Stimulated activated naive CD8-positive, alpha-beta T cell treated with anti-CD3 and anti-CD28 coated beads, Interleukin-15, Interleukin-2, amounts not matched to agents 100 ng/mL and 50 ng/mL, for 24 hours (primary cell): ENCODE measurements at regions not wholly inside any gene's neighbourhood (a gene's known extent, or its start where the extent isn't known, plus 50 kb on each side); places are given as distances from the start of the nearest gene placed in this dataset.
"Not testable (repeated sequence)": the region's sequence is repeated elsewhere in the genome, so short reads cannot be mapped to it uniquely, and the experiment has no call there.

ENCODE experiments used
- H3K27ac Mint-ChIP-seq: one replicate; pipeline ENCODE4 v1.8.0; 2021; ENCODE audit warnings: mild to moderate bottlenecking, mixed read lengths
- H3K27me3 Mint-ChIP-seq: one replicate; pipeline ENCODE4 v1.8.0; 2021; ENCODE audit warnings: mixed read lengths
- H3K36me3 Mint-ChIP-seq: one replicate; pipeline ENCODE4 v1.8.0; 2021; ENCODE audit warnings: low read depth, mixed read lengths
- H3K4me1 Mint-ChIP-seq: one replicate; pipeline ENCODE4 v1.8.0; 2021; ENCODE audit warnings: low read depth, mixed read lengths
- H3K4me3 Mint-ChIP-seq: one replicate; pipeline ENCODE4 v1.8.0; 2021; ENCODE audit warnings: mild to moderate bottlenecking, mixed read lengths
- H3K9me3 Mint-ChIP-seq: one replicate; pipeline ENCODE4 v1.8.0; 2021; ENCODE audit warnings: mixed read lengths

GRCh38 chr6:141212296-141212695, 920.4 kb upstream of the GJE1 start:
- no peak overlapping the region for H3K4me3 Mint-ChIP-seq
- no peak overlapping the region for H3K27ac Mint-ChIP-seq
- no peaks in the 10 kb centered on the region for H3K9me3 Mint-ChIP-seq
- H3K36me3 Mint-ChIP-seq = no peaks in the 10 kb centered on the region
- H3K4me1 Mint-ChIP-seq = no peaks in the 10 kb centered on the region
- H3K27me3 Mint-ChIP-seq = no peaks in the 10 kb centered on the region

- Mint-ChIP-seq H3K9me3 (no peaks in the 10 kb centered on the region), H3K4me1 (no peaks in the 10 kb centered on the region), H3K27me3 (no peaks in the 10 kb centered on the region), H3K36me3 (no peaks in the 10 kb centered on the region), H3K27ac (no peak overlapping the region), H3K4me3 (no peak overlapping the region)
Observed at GRCh38 chr6:141211845-141212244, 920.9 kb upstream of the GJE1 start.

- Mint-ChIP-seq H3K4me3 (no peak overlapping the region), H3K27ac (no peak overlapping the region), H3K4me1 (no peaks in the 10 kb centered on the region), H3K9me3 (no peaks in the 10 kb centered on the region), H3K27me3 (no peaks in the 10 kb centered on the region), H3K36me3 (no peaks in the 10 kb centered on the region)
Observed at GRCh38 chr6:141210901-141211300, 921.8 kb upstream of the GJE1 start.

- Mint-ChIP-seq H3K4me3 (no peak overlapping the region), H3K9me3 (no peaks in the 10 kb centered on the region), H3K27me3 (no peaks in the 10 kb centered on the region), H3K4me1 (no peaks in the 10 kb centered on the region), H3K27ac (no peak overlapping the region), H3K36me3 (no peaks in the 10 kb centered on the region)
Observed at GRCh38 chr6:141209890-141210289, 922.8 kb upstream of the GJE1 start.

- no peaks in the 10 kb centered on the region for H3K27me3 Mint-ChIP-seq
- H3K4me1 Mint-ChIP-seq = no peaks in the 10 kb centered on the region
- no peak overlapping the region for H3K4me3 Mint-ChIP-seq
- H3K36me3 Mint-ChIP-seq = no peaks in the 10 kb centered on the region
- no peaks in the 10 kb centered on the region for H3K9me3 Mint-ChIP-seq
- no peak overlapping the region for H3K27ac Mint-ChIP-seq
Observed at GRCh38 chr6:141208101-141208500, 924.6 kb upstream of the GJE1 start.

GRCh38 chr6:141203902-141204575, 928.7 kb upstream of the GJE1 start:
- H3K9me3 Mint-ChIP-seq = no peaks in the 10 kb centered on the region
- H3K36me3 Mint-ChIP-seq = no peaks in the 10 kb centered on the region
- no peak overlapping the region for H3K27ac Mint-ChIP-seq
- H3K4me1 Mint-ChIP-seq = no peaks in the 10 kb centered on the region
- no peaks in the 10 kb centered on the region for H3K27me3 Mint-ChIP-seq
- no peak overlapping the region for H3K4me3 Mint-ChIP-seq

- Mint-ChIP-seq H3K4me1 (no peaks in the 10 kb centered on the region), H3K27ac (no peak overlapping the region)
Observed at GRCh38 chr6:141202626-141203025, 930.1 kb upstream of the GJE1 start.

GRCh38 chr6:141199074-141199473, 933.7 kb upstream of the GJE1 start:
- no peaks in the 10 kb centered on the region for H3K36me3 Mint-ChIP-seq
- H3K4me3 Mint-ChIP-seq = no peak overlapping the region
- no peaks in the 10 kb centered on the region for H3K4me1 Mint-ChIP-seq
- H3K27ac Mint-ChIP-seq = no peak overlapping the region
- no peaks in the 10 kb centered on the region for H3K27me3 Mint-ChIP-seq
- peaks cover 2% of the 10 kb centered on the region for H3K9me3 Mint-ChIP-seq

More at GRCh38 chr6:141202626-141203025, 930.1 kb upstream of the GJE1 start:
- H3K4me3 Mint-ChIP-seq = no peak overlapping the region
- H3K9me3 Mint-ChIP-seq = no peaks in the 10 kb centered on the region
- no peaks in the 10 kb centered on the region for H3K27me3 Mint-ChIP-seq
- H3K36me3 Mint-ChIP-seq = no peaks in the 10 kb centered on the region

- H3K27ac Mint-ChIP-seq = no peak overlapping the region
- H3K36me3 Mint-ChIP-seq = no peaks in the 10 kb centered on the region
- H3K4me1 Mint-ChIP-seq = no peaks in the 10 kb centered on the region
- peaks cover 9% of the 10 kb centered on the region for H3K9me3 Mint-ChIP-seq
- no peaks in the 10 kb centered on the region for H3K27me3 Mint-ChIP-seq
- H3K4me3 Mint-ChIP-seq = no peak overlapping the region
Observed at GRCh38 chr6:141195251-141195832, 937.4 kb upstream of the GJE1 start.

- Mint-ChIP-seq H3K4me1 (no peaks in the 10 kb centered on the region), H3K36me3 (no peaks in the 10 kb centered on the region), H3K9me3 (peaks cover 3% of the 10 kb centered on the region), H3K27ac (no peak overlapping the region), H3K4me3 (no peak overlapping the region), H3K27me3 (no peaks in the 10 kb centered on the region)
Observed at GRCh38 chr6:141183368-141183767, 949.4 kb upstream of the GJE1 start.

- not testable (repeated sequence) for H3K36me3 Mint-ChIP-seq, H3K9me3 Mint-ChIP-seq, H3K27ac Mint-ChIP-seq, H3K4me1 Mint-ChIP-seq, H3K4me3 Mint-ChIP-seq, H3K27me3 Mint-ChIP-seq
Observed at GRCh38 chr6:141175458-141175857, 957.3 kb upstream of the GJE1 start.

GRCh38 chr6:141174932-141175331, 957.8 kb upstream of the GJE1 start:
- no peaks in the 10 kb centered on the region for H3K4me1 Mint-ChIP-seq
- H3K36me3 Mint-ChIP-seq = no peaks in the 10 kb centered on the region
- no peak overlapping the region for H3K4me3 Mint-ChIP-seq
- no peak overlapping the region for H3K27ac Mint-ChIP-seq
- H3K27me3 Mint-ChIP-seq = no peaks in the 10 kb centered on the region
- no peaks in the 10 kb centered on the region for H3K9me3 Mint-ChIP-seq

GRCh38 chr6:141173529-141173928, 959.2 kb upstream of the GJE1 start:
- no peak overlapping the region for H3K27ac Mint-ChIP-seq
- no peaks in the 10 kb centered on the region for H3K4me1 Mint-ChIP-seq
- no peaks in the 10 kb centered on the region for H3K9me3 Mint-ChIP-seq
- no peaks in the 10 kb centered on the region for H3K36me3 Mint-ChIP-seq
- no peaks in the 10 kb centered on the region for H3K27me3 Mint-ChIP-seq
- H3K4me3 Mint-ChIP-seq = no peak overlapping the region

GRCh38 chr6:141169419-141169818, 963.3 kb upstream of the GJE1 start:
- H3K4me3 Mint-ChIP-seq = no peak overlapping the region
- H3K4me1 Mint-ChIP-seq = no peaks in the 10 kb centered on the region
- H3K36me3 Mint-ChIP-seq = no peaks in the 10 kb centered on the region
- H3K27ac Mint-ChIP-seq = no peak overlapping the region
- H3K9me3 Mint-ChIP-seq = peaks cover 4% of the 10 kb centered on the region
- H3K27me3 Mint-ChIP-seq = no peaks in the 10 kb centered on the region

GRCh38 chr6:141167945-141168344, 964.8 kb upstream of the GJE1 start:
- Mint-ChIP-seq H3K36me3 (no peaks in the 10 kb centered on the region), H3K27me3 (no peaks in the 10 kb centered on the region), H3K9me3 (peaks cover 4% of the 10 kb centered on the region), H3K4me1 (no peaks in the 10 kb centered on the region), H3K4me3 (no peak overlapping the region), H3K27ac (no peak overlapping the region)
